OCI-LY1 (cell line): ENCODE measurements at regions not wholly inside any gene's neighbourhood (a gene's known extent, or its start where the extent isn't known, plus 50 kb on each side); places are given as distances from the start of the nearest gene placed in this dataset.

ENCODE experiments used
- CTCF ChIP-seq: fragments of 200-600 bp; sonication (generic), shearing (Covaris generic); IDR thresholded peaks from 2 replicates; pipeline ENCODE4 v1.5.1; 2017; ENCODE audit warnings: mild to moderate bottlenecking, antibody characterized with exemption, low read length, moderate library complexity, mixed read lengths
- EZH2 ChIP-seq: fragments of 200-600 bp; sonication (generic), shearing (Covaris generic); IDR thresholded peaks from 2 replicates; pipeline ENCODE4 v1.8.0; 2017; ENCODE audit warnings: borderline replicate concordance, mixed run types, mild to moderate bottlenecking, antibody characterized with exemption, low read length, moderate library complexity, mixed read lengths

- TF ChIP-seq EZH2 (no peak), CTCF (no peak)
Measured at GRCh38 chr5:152551061-152551460, 146.0 kb upstream of the NMUR2 start.
